Stimulated activated naive CD8-positive, alpha-beta T cell treated with anti-CD3 and anti-CD28 coated beads, Interleukin-15, Interleukin-2, amounts not matched to agents 100 U/mL and 50 U/mL, for 24 hours (primary cell): ENCODE measurements at regions not wholly inside any gene's neighbourhood (a gene's known extent, or its start where the extent isn't known, plus 50 kb on each side); places are given as distances from the start of the nearest gene placed in this dataset.
A peak's percentile ranks its signal among the peaks of the same experiment; 100 is the strongest.

ENCODE experiments used
- ATAC-seq: fragments of 150-1000 bp; cut with Tn5 transposase; one replicate; pipeline ENCODE4 v1.10.0; 2021
- DNase-seq: peaks from one replicate; pipeline ENCODE4 v3.0.0; 2021

- peak; percentile 20 for ATAC-seq
- no peak for DNase-seq
Observed at GRCh38 chr3:189502256-189502655, 128.9 kb upstream of the TP63 start.

DNA sequence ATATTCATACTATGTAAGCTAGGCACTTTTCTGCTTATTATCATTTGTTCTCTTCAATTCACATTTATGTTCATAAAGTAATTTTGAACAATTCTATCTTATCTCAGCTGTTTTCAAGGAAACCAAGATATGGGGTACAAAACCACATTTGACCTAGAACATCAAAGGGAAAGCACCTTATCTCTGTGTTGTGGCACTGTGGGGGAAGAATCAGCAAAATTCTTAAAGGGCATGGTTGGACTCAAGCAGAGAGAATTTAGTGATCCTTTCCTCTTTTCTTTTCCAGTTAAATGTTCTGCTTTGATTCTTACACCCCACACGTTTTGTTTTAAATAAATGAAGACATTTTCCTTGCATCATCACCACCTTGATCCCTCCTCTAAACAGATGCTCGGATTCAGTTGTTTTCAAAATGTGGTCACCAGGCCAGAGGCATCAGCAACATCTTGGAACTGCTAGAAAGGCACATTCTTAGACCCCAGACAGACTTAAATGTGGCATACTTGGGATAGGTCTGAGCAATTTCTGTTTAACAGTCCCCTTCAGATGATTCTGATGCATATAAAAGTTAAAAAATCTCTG, 128.4 kb upstream of the TP63 start:
- ATAC-seq (peak; percentile 72), DNase-seq (no peak)

DNA sequence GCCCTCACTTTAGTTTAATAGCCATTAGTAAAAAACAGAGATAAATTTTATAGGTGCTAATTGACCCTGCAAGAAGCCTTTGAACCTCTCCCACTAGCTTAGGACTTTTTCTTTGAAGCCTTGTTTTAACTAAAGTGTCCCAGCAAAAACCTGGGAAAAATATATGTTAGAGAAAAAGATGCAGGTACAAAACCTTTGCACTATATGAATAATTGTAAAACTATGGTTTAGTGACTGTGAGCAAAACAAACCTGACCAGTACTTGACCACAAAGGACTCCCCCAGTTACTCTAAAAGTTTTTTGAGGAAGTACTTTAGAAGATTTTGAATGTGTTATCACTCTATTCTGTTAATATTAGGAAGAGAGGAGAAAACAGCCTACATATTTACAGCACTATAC, 123.3 kb upstream of the TP63 start:
- no peak for DNase-seq
- ATAC-seq, result no peak

- no peak for DNase-seq
- ATAC-seq, result no peak
Observed at GRCh38 chr3:189508784-189509501, 122.2 kb upstream of the TP63 start.

DNA sequence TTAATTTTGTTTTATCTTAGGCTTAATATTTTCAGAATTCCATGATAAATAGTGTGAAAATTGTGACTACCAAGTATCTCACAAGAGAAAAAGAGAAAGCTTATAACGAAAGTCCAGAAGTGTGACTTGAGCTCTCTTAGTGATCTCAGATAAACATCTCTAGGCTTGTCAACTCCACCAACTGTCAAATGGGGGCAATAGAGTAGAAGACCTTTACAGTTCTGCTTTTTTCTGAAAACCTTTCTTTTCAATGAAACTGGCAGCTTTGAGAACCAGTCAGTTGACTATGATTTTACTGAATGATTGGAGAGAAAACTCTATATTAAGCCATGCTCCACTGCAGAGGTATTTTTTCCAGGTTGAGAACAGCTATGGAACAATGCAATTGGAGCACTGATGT, 119.2 kb upstream of the TP63 start:
- no peak for ATAC-seq

GRCh38 chr3:189512821-189513220, 118.4 kb upstream of the TP63 start:
- ATAC-seq (no peak), DNase-seq (no peak)

More for the DNA sequence above, 119.2 kb upstream of the TP63 start:
- DNase-seq, result no peak

- ATAC-seq, result no peak
- no peak for DNase-seq
Observed at GRCh38 chr3:189513281-189514117, 117.7 kb upstream of the TP63 start.

DNA sequence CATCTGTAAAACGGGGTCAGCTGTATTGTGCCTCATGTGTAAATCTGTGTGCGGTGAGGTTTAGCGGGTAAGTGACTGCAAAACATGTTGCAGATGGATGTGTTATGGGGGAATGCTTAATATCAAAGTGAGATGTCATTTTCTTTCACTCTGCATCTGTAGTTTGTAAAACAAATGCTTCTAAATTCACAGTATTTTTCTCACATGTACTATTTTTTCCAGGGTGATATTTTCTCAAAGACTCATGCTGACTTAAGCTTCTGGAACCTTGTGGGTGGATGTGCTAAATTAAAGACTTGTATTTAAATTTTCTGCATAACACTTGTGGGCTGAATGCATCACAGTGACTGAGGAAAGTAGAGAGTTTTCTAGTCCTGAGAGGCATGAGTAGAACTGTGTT, 115.2 kb upstream of the TP63 start:
- DNase-seq (no peak), ATAC-seq (peak; percentile 55)

DNA sequence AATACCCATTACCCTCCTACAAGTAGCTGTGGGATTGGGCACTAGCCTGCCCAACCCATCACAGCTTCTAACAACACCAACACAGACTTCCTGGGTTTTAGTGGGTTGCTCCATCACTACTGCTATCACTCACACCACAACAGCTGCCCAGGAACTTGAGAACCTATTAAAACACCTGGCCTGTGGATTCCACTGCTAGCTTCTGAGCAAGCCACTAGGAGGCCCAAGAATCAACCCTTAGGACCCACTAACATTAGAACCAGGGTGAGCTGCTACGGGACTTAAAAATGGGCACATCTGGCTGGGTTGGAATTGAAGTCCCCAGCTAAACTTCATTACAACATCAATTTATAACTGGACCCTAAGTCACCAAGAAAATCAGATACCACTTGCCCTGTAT, 113.2 kb upstream of the TP63 start:
- DNase-seq, result no peak
- no peak for ATAC-seq

- ATAC-seq (no peak), DNase-seq (no peak)
Observed at GRCh38 chr3:189519458-189519857, 111.7 kb upstream of the TP63 start.

- ATAC-seq (peak; percentile 89), DNase-seq (no peak)
Observed at GRCh38 chr3:189529468-189529867, 101.7 kb upstream of the TP63 start.

- DNase-seq (no peak), ATAC-seq (peak; percentile 44)
Observed at GRCh38 chr3:189529889-189530471, 101.2 kb upstream of the TP63 start.

DNA sequence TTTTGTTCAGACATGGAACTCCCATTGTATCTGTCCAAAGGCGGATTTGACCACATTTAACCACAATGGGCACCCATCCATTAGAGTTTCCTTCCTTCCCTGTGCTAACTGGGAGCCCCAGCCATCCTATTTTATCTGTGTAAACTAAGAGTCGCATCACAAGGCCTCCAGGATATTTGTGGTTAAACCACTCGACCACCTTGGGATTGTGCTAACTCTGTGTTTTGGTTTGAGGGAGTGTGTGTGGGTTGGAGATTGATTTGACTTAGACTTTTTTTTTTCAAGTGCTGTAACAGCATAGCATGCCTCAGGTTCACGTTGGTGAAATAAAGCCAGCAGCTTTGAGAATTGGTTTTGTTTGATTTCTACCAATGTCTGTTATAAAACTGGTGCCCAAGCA, 100.4 kb upstream of the TP63 start:
- DNase-seq, result peak; percentile 17
- peak; percentile 7 for ATAC-seq

DNA sequence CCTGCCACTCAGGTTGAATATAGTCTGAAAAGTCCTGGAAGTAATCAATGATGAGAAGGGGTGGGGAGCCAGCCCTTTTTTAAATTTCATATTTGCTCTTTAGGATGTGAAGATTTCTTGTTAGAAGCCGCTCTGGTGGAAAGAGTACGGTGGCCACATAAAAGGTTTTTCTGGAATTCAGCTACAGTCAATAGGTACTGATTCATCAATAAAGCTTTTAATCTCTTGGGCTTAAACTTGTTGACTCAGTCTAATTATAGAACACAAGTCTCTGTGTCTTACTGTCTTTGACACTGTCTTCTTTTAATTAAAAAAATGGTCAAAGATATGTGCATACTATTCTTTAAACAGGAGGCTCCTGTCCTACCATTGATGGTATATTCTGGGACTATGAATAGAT, 99.9 kb upstream of the TP63 start:
- DNase-seq (no peak), ATAC-seq (no peak)

GRCh38 chr3:189534531-189534930, 96.7 kb upstream of the TP63 start:
- DNase-seq, result no peak
- no peak for ATAC-seq

GRCh38 chr3:189537135-189537534, 94.1 kb upstream of the TP63 start:
- ATAC-seq (peak; percentile 77), DNase-seq (no peak)

DNA sequence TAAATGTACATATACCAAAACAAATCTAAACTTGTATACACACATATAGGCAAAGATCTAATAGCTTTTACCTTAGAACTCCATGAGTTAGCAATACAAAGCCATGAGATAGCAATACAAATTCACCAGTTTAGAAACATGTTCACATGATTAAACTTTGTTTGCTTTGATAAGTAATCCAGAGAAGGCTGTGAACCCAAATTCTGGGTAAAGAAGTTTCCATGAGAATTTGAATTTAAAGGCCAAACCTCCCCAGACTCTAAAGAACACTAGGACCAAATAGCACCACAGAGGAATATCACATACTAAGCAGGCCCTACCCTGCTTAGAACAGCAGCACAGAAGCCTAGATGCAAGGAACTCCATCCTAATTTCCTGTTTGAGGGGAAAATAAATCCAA, 83.7 kb upstream of the TP63 start:
- DNase-seq (no peak), ATAC-seq (no peak)

GRCh38 chr3:189548053-189548452, 83.1 kb upstream of the TP63 start:
- no peak for DNase-seq
- no peak for ATAC-seq

- DNase-seq (no peak), ATAC-seq (no peak)
Observed at GRCh38 chr3:189551007-189551406, 80.2 kb upstream of the TP63 start.

- DNase-seq (no peak), ATAC-seq (no peak)
Observed at GRCh38 chr3:189554868-189555557, 76.2 kb upstream of the TP63 start.

DNA sequence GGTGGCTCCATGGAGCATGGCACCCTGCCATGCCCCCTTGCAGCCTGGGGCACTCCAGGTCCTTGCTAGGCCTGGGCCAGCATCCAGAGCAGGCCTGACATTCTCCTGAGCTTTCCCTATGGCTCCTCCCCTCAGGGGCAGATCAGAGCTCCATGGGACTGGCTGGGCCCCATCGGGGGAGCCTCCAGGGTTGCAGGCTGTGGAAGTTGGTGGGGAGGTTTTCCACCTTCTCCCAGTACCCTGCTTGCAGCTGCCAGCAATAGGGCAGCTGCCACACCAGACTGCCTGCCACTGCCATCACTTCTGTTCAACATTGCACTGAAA, 75.7 kb upstream of the TP63 start:
- ATAC-seq, result no peak
- DNase-seq, result no peak

- ATAC-seq (no peak), DNase-seq (no peak)
Observed at GRCh38 chr3:189557824-189558223, 73.4 kb upstream of the TP63 start.

DNA sequence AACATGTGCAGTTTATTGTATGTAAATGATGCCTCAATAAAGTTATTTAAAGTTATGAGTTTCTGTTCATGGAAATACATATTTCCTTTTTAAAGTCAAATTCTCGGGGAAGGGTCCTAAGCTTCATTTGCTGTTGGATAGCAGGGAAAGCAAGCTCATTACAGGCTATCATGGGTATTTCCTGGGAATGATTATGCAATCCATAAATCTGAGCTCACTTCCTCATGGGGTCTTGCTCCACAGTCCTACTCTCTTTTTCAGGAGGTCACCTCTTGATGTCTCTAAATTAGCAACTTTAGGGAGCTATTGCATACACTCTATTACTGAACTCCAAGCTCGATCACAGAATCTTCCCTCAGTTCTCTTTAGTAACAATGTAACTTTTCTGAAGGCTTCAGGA, 69.9 kb upstream of the TP63 start:
- ATAC-seq (no peak), DNase-seq (no peak)
